GM23338 (cell line): ENCODE measurements at regions not wholly inside any gene's neighbourhood (a gene's known extent, or its start where the extent isn't known, plus 50 kb on each side); places are given as distances from the start of the nearest gene placed in this dataset.

Source experiments
- ATAC-seq: fragments of 200-7000 bp; cut with Tn5 transposase; 3 replicates; pipeline ENCODE4 v1.9.1; 2020
- DNase-seq: peaks from one replicate; pipeline ENCODE4 v3.0.0-alpha.2; 2015; ENCODE audit warnings: low spot score
- H2AFZ ChIP-seq: fragments of 200-600 bp; sonication (generic); 2 replicates; pipeline ENCODE4 v1.8.0; 2016; ENCODE audit warnings: antibody characterized with exemption, mild to moderate bottlenecking, moderate library complexity
- H3F3A ChIP-seq: fragments of 200-600 bp; sonication (generic); replicated peaks from 2 replicates; pipeline ENCODE4 v1.8.0; 2017; ENCODE audit warnings: antibody characterized with exemption, mixed run types, low read depth
- H3K27ac ChIP-seq: fragments of 200-600 bp; sonication (generic); 2 replicates; pipeline ENCODE4 v1.6.1; 2016; ENCODE audit warnings: low read depth
- H3K27me3 ChIP-seq: fragments of 200-600 bp; sonication (generic); 2 replicates; pipeline ENCODE4 v1.8.0; 2016; ENCODE audit warnings: mild to moderate bottlenecking, mixed run types, moderate library complexity; ENCODE audit not compliant: insufficient read depth
- H3K36me3 ChIP-seq: fragments of 200-600 bp; sonication (generic); 2 replicates; pipeline ENCODE4 v1.8.0; 2016; ENCODE audit warnings: mild to moderate bottlenecking; ENCODE audit not compliant: insufficient read depth
- H3K4me1 ChIP-seq: fragments of 200-600 bp; sonication (generic); 2 replicates; pipeline ENCODE4 v1.8.0; 2016; ENCODE audit warnings: mild to moderate bottlenecking, moderate library complexity; ENCODE audit not compliant: insufficient read depth
- H3K4me2 ChIP-seq: fragments of 200-600 bp; sonication (generic); 2 replicates; pipeline ENCODE4 v1.7.1; 2017; ENCODE audit warnings: mixed run types
- H3K4me3 ChIP-seq: fragments of 200-600 bp; sonication (generic); 2 replicates; pipeline ENCODE4 v1.6.1; 2016; ENCODE audit warnings: mixed run types
- H3K79me2 ChIP-seq: fragments of 200-600 bp; sonication (generic); replicated peaks from 2 replicates; pipeline ENCODE4 v1.8.0; 2017; ENCODE audit warnings: mild to moderate bottlenecking; ENCODE audit not compliant: insufficient read depth
- H3K9me2 ChIP-seq: fragments of 200-600 bp; sonication (generic); 2 replicates; pipeline ENCODE4 v1.8.0; 2017; ENCODE audit not compliant: insufficient read depth
- H4K20me1 ChIP-seq: fragments of 200-600 bp; sonication (generic); replicated peaks from 2 replicates; pipeline ENCODE4 v1.8.0; 2017; ENCODE audit warnings: mild to moderate bottlenecking; ENCODE audit not compliant: insufficient read depth
- H3K27ac Mint-ChIP-seq: 2 replicates; pipeline ENCODE4 v1.8.0; 2020; ENCODE audit warnings: inconsistent platforms, mild to moderate bottlenecking, moderate library complexity, mixed read lengths
- H3K27me3 Mint-ChIP-seq: 3 replicates; pipeline ENCODE4 v1.8.0; 2022; ENCODE audit warnings: low read depth, mild to moderate bottlenecking, moderate library complexity, mixed read lengths, inconsistent platforms; ENCODE audit not compliant: insufficient read depth, poor library complexity
- H3K36me3 Mint-ChIP-seq: 3 replicates; pipeline ENCODE4 v1.8.0; 2021; ENCODE audit warnings: low read depth, mild to moderate bottlenecking, inconsistent platforms, moderate library complexity, mixed read lengths
- H3K4me1 Mint-ChIP-seq: 3 replicates; pipeline ENCODE4 v1.8.0; 2020; ENCODE audit warnings: mild to moderate bottlenecking, inconsistent platforms, mixed read lengths
- H3K4me3 Mint-ChIP-seq: 3 replicates; pipeline ENCODE4 v1.8.0; 2021; ENCODE audit warnings: moderate library complexity, mild to moderate bottlenecking, inconsistent platforms, mixed read lengths
- H3K9me3 Mint-ChIP-seq: 3 replicates; pipeline ENCODE4 v1.8.0; 2020; ENCODE audit warnings: moderate library complexity, mild to moderate bottlenecking, inconsistent platforms, mixed read lengths
- CREB1 ChIP-seq: fragments of 250-450 bp; sonication (Bioruptor Pico); IDR thresholded peaks from 2 replicates; pipeline ENCODE4 v1.5.0; 2020; ENCODE audit warnings: low read depth, mild to moderate bottlenecking, moderate library complexity
- EZH2 ChIP-seq: fragments of 200-600 bp; sonication (generic); IDR thresholded peaks from one replicate; pipeline ENCODE4 v1.8.0; 2017; ENCODE audit warnings: antibody characterized with exemption, mild to moderate bottlenecking, low read depth; ENCODE audit not compliant: unreplicated experiment
- JUNB ChIP-seq: IDR thresholded peaks from one replicate; pipeline ENCODE4 v1.6.1; 2016; ENCODE audit warnings: antibody characterized with exemption; ENCODE audit not compliant: unreplicated experiment
- POLR2AphosphoS5 ChIP-seq: IDR thresholded peaks from 2 replicates; pipeline ENCODE4 v1.6.1; 2016; ENCODE audit warnings: antibody characterized with exemption, low read depth
- STAT1 ChIP-seq: IDR thresholded peaks from one replicate; pipeline ENCODE4 v1.6.1; 2016; ENCODE audit warnings: antibody characterized with exemption; ENCODE audit not compliant: unreplicated experiment
- ZNF114 ChIP-seq: fragments of 250-450 bp; sonication (Bioruptor Pico); IDR thresholded peaks from 2 replicates; pipeline ENCODE4 v1.5.0; 2020; ENCODE audit warnings: mild to moderate bottlenecking, moderate library complexity
- ZNF331 ChIP-seq: fragments of 250-450 bp; sonication (Bioruptor Pico); IDR thresholded peaks from 2 replicates; pipeline ENCODE4 v1.5.0; 2020; ENCODE audit warnings: low read depth, mild to moderate bottlenecking, moderate library complexity
- TF ChIP-seq, protein P1 (sequence below): IDR thresholded peaks from 2 replicates; pipeline ENCODE4 v1.6.1; 2016; ENCODE audit warnings: antibody characterized with exemption
- TF ChIP-seq, protein P2 (sequence below), 2 experiments: fragments of 200-600 bp in 1 of 2; sonication (generic) in 1 of 2; conservative IDR thresholded peaks; 2 replicates each; pipeline versions ENCODE4 v1.5.1 to v1.6.1; 2016 to 2017; ENCODE audit warnings: antibody characterized with exemption in 2 of 2, low read depth in 2 of 2, mild to moderate bottlenecking in 2 of 2, moderate library complexity in 1 of 2
- TF ChIP-seq, protein P3 (sequence below): fragments of 250-450 bp; sonication (Bioruptor Pico); IDR thresholded peaks from 2 replicates; pipeline ENCODE4 v1.5.0; 2020; ENCODE audit warnings: mild to moderate bottlenecking, moderate library complexity

DNA sequence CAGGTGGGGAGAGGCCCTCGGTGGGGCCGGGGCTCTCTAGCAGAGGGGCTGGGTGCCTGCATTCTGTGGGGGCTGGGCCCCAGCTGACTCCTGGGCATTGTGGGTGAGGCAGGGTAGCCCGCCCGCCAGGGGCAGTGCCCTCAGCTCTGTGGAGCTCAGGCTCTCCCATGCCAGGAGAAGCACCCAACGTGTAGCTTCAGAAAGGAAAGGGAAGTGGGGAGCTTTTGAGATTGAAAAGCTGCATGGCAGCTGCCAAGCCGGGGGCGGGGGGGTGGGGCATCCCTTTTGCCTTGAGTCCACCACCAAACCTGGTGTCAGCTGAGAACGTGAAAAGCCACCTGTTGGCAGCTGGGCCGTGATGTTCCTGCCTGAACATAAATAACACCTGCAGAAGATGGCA is 192.1 kb upstream of the CIBAR2 start (continued):
- TF ChIP-seq STAT1 (no peak), EZH2 (no peak)
- TF ChIP-seq, protein P1, sequence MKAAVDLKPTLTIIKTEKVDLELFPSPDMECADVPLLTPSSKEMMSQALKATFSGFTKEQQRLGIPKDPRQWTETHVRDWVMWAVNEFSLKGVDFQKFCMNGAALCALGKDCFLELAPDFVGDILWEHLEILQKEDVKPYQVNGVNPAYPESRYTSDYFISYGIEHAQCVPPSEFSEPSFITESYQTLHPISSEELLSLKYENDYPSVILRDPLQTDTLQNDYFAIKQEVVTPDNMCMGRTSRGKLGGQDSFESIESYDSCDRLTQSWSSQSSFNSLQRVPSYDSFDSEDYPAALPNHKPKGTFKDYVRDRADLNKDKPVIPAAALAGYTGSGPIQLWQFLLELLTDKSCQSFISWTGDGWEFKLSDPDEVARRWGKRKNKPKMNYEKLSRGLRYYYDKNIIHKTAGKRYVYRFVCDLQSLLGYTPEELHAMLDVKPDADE = no peak

DNA sequence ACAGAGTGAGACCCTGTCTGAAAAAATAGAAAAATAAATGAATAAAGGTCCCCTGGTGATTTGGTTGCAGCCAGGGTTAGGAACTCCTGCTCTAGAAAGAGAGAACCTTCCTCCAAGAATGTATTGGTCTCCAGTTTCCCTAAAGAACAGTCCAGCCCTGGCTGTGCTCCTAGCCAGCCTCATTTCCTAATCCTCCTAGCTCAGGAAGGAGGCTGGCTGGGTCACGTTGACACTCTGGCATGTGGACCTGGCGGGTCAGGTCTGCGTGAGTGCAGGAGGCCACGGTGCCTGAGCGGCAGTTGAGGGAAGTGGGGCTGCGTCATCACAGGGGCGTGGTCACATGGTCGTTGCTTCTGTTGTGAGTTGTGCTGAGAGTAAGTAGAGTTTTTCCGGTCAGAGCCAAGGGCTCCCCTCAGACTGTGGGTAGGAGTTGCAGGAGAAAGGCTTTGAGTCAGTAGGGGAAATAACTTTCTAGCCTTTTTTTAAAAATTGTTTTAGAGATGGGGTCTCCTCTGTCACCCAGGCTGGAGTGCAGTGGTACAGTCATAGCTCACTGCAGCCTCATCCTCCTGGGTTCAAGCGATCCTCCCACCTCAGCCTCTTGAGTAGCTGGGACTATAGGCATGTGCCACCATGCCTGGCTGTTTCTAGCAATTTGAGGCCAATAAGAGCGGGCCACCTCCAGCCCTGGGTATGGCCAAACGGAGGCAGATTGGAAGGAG is 194.0 kb upstream of the CIBAR2 start:
- H3K4me2 ChIP-seq = no peak overlapping the region
- TF ChIP-seq POLR2AphosphoS5 (no peak), ZNF331 (no peak), CREB1 (CRISPR knock-in tag) (no peak), JUNB (no peak), STAT1 (no peak), EZH2 (no peak), ZNF114 (CRISPR knock-in tag) (no peak)
- TF ChIP-seq, protein P2, sequence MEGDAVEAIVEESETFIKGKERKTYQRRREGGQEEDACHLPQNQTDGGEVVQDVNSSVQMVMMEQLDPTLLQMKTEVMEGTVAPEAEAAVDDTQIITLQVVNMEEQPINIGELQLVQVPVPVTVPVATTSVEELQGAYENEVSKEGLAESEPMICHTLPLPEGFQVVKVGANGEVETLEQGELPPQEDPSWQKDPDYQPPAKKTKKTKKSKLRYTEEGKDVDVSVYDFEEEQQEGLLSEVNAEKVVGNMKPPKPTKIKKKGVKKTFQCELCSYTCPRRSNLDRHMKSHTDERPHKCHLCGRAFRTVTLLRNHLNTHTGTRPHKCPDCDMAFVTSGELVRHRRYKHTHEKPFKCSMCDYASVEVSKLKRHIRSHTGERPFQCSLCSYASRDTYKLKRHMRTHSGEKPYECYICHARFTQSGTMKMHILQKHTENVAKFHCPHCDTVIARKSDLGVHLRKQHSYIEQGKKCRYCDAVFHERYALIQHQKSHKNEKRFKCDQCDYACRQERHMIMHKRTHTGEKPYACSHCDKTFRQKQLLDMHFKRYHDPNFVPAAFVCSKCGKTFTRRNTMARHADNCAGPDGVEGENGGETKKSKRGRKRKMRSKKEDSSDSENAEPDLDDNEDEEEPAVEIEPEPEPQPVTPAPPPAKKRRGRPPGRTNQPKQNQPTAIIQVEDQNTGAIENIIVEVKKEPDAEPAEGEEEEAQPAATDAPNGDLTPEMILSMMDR (conservative IDR thresholded peaks at IDR 0.05; ENCODE audit: low read depth in 2 of 2) = no peak
- TF ChIP-seq, protein P3, sequence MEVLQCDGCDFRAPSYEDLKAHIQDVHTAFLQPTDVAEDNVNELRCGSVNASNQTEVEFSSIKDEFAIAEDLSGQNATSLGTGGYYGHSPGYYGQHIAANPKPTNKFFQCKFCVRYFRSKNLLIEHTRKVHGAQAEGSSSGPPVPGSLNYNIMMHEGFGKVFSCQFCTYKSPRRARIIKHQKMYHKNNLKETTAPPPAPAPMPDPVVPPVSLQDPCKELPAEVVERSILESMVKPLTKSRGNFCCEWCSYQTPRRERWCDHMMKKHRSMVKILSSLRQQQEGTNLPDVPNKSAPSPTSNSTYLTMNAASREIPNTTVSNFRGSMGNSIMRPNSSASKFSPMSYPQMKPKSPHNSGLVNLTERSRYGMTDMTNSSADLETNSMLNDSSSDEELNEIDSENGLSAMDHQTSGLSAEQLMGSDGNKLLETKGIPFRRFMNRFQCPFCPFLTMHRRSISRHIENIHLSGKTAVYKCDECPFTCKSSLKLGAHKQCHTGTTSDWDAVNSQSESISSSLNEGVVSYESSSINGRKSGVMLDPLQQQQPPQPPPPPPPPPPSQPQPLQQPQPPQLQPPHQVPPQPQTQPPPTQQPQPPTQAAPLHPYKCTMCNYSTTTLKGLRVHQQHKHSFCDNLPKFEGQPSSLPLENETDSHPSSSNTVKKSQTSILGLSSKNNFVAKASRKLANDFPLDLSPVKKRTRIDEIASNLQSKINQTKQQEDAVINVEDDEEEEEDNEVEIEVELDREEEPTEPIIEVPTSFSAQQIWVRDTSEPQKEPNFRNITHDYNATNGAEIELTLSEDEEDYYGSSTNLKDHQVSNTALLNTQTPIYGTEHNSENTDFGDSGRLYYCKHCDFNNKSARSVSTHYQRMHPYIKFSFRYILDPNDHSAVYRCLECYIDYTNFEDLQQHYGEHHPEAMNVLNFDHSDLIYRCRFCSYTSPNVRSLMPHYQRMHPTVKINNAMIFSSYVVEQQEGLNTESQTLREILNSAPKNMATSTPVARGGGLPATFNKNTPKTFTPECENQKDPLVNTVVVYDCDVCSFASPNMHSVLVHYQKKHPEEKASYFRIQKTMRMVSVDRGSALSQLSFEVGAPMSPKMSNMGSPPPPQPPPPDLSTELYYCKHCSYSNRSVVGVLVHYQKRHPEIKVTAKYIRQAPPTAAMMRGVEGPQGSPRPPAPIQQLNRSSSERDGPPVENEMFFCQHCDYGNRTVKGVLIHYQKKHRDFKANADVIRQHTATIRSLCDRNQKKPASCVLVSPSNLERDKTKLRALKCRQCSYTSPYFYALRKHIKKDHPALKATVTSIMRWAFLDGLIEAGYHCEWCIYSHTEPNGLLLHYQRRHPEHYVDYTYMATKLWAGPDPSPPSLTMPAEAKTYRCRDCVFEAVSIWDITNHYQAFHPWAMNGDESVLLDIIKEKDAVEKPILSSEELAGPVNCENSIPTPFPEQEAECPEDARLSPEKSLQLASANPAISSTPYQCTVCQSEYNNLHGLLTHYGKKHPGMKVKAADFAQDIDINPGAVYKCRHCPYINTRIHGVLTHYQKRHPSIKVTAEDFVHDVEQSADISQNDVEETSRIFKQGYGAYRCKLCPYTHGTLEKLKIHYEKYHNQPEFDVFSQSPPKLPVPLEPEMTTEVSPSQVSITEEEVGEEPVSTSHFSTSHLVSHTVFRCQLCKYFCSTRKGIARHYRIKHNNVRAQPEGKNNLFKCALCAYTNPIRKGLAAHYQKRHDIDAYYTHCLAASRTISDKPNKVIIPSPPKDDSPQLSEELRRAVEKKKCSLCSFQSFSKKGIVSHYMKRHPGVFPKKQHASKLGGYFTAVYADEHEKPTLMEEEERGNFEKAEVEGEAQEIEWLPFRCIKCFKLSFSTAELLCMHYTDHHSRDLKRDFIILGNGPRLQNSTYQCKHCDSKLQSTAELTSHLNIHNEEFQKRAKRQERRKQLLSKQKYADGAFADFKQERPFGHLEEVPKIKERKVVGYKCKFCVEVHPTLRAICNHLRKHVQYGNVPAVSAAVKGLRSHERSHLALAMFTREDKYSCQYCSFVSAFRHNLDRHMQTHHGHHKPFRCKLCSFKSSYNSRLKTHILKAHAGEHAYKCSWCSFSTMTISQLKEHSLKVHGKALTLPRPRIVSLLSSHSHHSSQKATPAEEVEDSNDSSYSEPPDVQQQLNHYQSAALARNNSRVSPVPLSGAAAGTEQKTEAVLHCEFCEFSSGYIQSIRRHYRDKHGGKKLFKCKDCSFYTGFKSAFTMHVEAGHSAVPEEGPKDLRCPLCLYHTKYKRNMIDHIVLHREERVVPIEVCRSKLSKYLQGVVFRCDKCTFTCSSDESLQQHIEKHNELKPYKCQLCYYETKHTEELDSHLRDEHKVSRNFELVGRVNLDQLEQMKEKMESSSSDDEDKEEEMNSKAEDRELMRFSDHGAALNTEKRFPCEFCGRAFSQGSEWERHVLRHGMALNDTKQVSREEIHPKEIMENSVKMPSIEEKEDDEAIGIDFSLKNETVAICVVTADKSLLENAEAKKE (CRISPR knock-in tag) = no peak
- TF ChIP-seq, protein P1 = no peak

More for the DNA sequence above, 194.0 kb upstream of the CIBAR2 start:
- H3K4me1 Mint-ChIP-seq = peaks cover 65% of the 10 kb centered on the region
- H3K27me3 Mint-ChIP-seq = peaks cover 33% of the 10 kb centered on the region
- Histone ChIP-seq H3K4me1 (peaks cover 38% of the 10 kb centered on the region), H4K20me1 (no peaks in the 10 kb centered on the region), H3F3A (no peaks in the 10 kb centered on the region; the same call in 1 of the 2 replicates), H2AFZ (no peak overlapping the region), H3K36me3 (no peaks in the 10 kb centered on the region), H3K9me2 (no peaks in the 10 kb centered on the region), H3K4me3 (no peak overlapping the region), H3K27ac (no peak overlapping the region), H3K79me2 (no peaks in the 10 kb centered on the region), H3K27me3 (no peaks in the 10 kb centered on the region)
- no peak overlapping the region; the same call in 2 of the 3 replicates for H3K4me3 Mint-ChIP-seq
- DNase-seq (no peak), ATAC-seq (0 out of 3 replicates have a peak, but pooled peaks have one; percentile 4)
- H3K27ac Mint-ChIP-seq = no peak overlapping the region
- peaks cover 5% of the 10 kb centered on the region; the same call in 2 of the 3 replicates for H3K36me3 Mint-ChIP-seq
- no peaks in the 10 kb centered on the region; the same call in 2 of the 3 replicates for H3K9me3 Mint-ChIP-seq
